ENCODE measurements at regions not wholly inside any gene's neighbourhood (a gene's known extent, or its start where the extent isn't known, plus 50 kb on each side); places are given as distances from the start of the nearest gene placed in this dataset.

DNA sequence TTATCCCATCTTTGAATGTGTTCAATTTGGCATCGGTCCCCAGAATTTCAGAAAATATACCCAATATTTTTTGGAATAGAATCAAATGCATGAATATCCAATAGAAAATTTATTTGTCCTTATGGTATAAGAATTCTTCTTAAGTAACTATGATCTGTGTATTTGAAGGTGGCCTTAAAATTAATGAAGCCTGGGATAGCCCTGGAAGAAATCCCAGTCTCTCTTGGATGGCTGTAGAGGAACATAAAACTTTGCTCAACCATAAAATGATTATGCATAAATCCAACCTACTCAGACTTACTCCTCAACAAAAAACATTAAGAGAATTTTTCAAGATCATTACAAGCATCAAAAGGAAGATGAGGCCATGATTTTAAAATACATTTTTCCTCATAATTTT lies 269.4 kb upstream of the SMIM31 start:
- no peak overlapping the region for H3K4me3 Mint-ChIP-seq
- no peak overlapping the region for H3K27ac Mint-ChIP-seq
- H3K36me3 Mint-ChIP-seq (ENCODE audit: low read depth): no peaks in the 10 kb centered on the region
- H3K27me3 Mint-ChIP-seq (ENCODE audit: low read depth): no peaks in the 10 kb centered on the region
- peaks cover 4% of the 10 kb centered on the region for H3K9me3 Mint-ChIP-seq
- H3K4me1 Mint-ChIP-seq (ENCODE audit: low read depth): no peaks in the 10 kb centered on the region

DNA sequence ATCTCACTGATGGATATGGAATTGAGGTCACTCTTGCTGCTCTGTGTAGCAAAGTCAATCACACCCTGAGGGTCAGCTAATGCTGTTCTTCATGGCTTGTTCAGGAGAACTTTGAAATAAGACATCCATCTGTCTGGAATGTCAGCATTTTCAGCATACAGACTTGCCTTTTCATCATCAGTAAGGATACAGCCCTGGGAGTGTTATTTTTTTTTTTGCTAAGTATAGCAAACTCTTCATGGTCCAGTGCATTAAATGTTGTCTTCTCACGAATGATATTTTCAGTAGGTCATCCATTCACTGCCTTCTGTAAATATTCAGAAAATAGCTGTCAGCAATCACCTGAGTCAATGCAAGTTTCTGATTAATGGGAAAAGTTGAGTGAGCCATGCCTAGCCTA lies 268.8 kb upstream of the SMIM31 start:
- H3K27ac Mint-ChIP-seq: no peak overlapping the region
- H3K9me3 Mint-ChIP-seq: peaks cover 4% of the 10 kb centered on the region
- no peak overlapping the region for H3K4me3 Mint-ChIP-seq
- no peaks in the 10 kb centered on the region for H3K36me3 Mint-ChIP-seq (ENCODE audit: low read depth)
- no peaks in the 10 kb centered on the region for H3K27me3 Mint-ChIP-seq (ENCODE audit: low read depth)
- no peaks in the 10 kb centered on the region for H3K4me1 Mint-ChIP-seq (ENCODE audit: low read depth)

DNA sequence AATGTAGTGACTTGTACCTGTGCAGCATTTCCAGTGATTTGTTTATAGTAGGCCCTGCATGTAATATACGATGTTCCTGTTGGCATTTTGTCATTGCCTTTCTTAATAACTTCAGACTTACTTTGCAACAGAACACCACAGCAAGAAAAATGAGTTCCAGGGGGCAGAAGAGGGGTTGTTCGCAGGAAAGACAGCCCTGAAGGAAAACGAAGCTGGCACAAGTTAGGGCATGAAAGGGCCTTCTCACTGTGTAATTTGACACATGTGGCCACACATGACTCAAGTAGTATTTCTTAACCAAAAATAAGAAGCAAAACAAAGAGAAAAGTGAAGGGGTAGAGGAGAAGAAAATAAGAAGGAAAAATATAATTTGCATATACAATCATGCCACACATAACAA lies 265.8 kb upstream of the SMIM31 start:
- Mint-ChIP-seq H3K27ac (no peak overlapping the region), H3K9me3 (peaks cover 4% of the 10 kb centered on the region), H3K4me1 (ENCODE audit: low read depth) (no peaks in the 10 kb centered on the region), H3K4me3 (no peak overlapping the region), H3K27me3 (ENCODE audit: low read depth) (no peaks in the 10 kb centered on the region), H3K36me3 (ENCODE audit: low read depth) (no peaks in the 10 kb centered on the region)

DNA sequence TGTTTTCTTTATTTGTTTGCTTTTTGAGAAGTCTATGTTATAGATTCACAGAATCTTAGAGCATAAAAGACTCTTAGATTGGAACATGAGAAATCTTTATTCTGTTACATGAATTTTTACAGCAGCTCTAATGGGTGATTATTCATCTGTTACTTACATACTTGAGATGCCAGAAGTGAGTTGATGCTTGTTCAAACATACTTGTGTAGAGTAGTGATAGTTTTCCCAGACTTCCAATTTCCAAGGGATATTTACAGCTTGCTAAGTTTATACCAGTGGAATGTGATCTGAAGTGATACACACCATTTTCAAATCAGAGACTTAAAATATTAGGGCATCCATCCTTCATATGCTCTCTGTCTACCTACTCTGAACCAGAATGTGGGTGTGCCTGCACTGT lies 252.9 kb upstream of the SMIM31 start:
- Mint-ChIP-seq H3K4me1 (ENCODE audit: low read depth) (no peaks in the 10 kb centered on the region), H3K4me3 (no peak overlapping the region), H3K36me3 (ENCODE audit: low read depth) (no peaks in the 10 kb centered on the region), H3K27me3 (ENCODE audit: low read depth) (no peaks in the 10 kb centered on the region), H3K9me3 (no peaks in the 10 kb centered on the region), H3K27ac (no peak overlapping the region)

DNA sequence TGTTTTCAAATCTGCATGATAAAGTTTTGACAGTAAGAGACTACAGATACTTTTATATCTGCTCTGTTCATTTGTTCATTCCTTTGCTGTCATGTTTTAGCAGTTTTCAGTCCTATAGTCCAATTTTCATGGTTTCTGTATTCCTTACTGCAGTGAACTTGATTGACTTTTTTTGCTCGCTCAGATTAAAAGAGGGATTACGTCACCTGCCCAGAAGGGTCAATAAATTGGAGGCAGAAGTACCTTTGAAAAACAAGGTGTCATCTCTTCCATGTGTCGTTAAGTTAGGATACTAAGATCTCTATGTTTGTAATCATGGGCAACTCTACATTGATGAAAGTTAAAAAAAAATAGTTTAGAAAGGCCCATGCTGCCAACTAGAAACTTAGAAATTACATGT lies 250.1 kb upstream of the SMIM31 start:
- H3K4me1 Mint-ChIP-seq (ENCODE audit: low read depth): no peaks in the 10 kb centered on the region
- no peak overlapping the region for H3K27ac Mint-ChIP-seq
- no peaks in the 10 kb centered on the region for H3K9me3 Mint-ChIP-seq
- no peaks in the 10 kb centered on the region for H3K27me3 Mint-ChIP-seq (ENCODE audit: low read depth)
- no peak overlapping the region for H3K4me3 Mint-ChIP-seq
- H3K36me3 Mint-ChIP-seq (ENCODE audit: low read depth): no peaks in the 10 kb centered on the region

DNA sequence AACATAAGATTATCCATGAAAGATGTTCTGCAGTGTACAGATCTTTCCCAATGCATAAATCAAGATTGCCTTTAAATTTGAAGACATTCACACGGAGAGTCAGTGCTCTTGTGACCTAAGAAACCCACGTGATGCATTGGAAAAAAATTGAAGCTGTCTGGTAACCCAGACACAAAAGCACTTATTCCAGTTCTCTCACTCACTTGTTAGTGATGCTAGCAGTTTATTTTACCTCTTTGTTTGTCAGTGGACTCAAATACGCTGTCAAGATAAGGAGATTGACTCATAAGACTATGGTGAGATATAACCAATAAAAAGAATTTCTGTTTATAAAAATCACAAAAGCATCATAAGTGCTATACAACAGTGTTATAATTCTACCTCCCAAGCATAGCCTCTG lies 245.8 kb upstream of the SMIM31 start:
- Mint-ChIP-seq H3K27me3 (ENCODE audit: low read depth) (no peaks in the 10 kb centered on the region), H3K9me3 (no peaks in the 10 kb centered on the region), H3K4me1 (ENCODE audit: low read depth) (no peaks in the 10 kb centered on the region), H3K4me3 (no peak overlapping the region), H3K36me3 (ENCODE audit: low read depth) (no peaks in the 10 kb centered on the region), H3K27ac (no peak overlapping the region)

DNA sequence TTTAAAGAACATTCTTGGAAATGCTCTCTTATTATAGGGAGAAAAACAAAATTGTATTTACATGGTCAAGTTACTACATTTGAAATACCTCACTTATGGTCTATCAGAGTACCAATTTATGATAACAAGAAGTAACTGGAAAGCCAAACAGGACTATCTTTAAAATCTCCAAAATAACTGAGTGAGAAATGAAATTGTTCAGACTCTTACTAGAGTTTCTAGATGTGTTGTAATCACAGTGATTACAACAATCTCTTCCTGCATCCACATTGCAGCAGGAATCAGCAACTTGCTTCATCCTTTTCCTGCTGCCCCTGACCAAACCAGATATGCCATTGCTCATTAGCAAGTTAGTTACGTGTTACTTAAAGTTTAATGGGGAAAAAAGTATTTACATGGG lies 245.2 kb upstream of the SMIM31 start:
- no peaks in the 10 kb centered on the region for H3K4me1 Mint-ChIP-seq (ENCODE audit: low read depth)
- no peak overlapping the region for H3K27ac Mint-ChIP-seq
- H3K27me3 Mint-ChIP-seq (ENCODE audit: low read depth): no peaks in the 10 kb centered on the region
- no peak overlapping the region for H3K4me3 Mint-ChIP-seq
- no peaks in the 10 kb centered on the region for H3K36me3 Mint-ChIP-seq (ENCODE audit: low read depth)
- H3K9me3 Mint-ChIP-seq: no peaks in the 10 kb centered on the region

DNA sequence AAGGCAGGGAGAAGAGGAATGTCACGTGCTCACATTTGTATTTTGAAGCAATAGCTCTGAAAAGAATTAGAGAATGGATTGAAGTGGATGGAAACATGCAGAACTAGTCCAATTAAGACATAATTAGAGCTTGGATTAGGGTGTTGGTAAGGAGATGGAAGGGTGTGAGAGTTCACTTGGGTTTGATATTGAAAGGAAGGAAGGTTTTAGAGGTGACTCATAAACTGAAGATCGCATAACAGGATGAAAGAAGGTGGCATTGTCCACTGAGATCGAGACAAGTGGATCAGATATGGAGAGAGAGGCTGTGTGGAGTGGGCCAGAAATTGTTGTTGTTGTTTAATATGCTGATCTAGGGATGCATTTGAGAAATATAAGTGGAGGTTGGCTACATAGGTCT lies 244.0 kb upstream of the SMIM31 start:
- no peaks in the 10 kb centered on the region for H3K4me1 Mint-ChIP-seq (ENCODE audit: low read depth)
- no peaks in the 10 kb centered on the region for H3K9me3 Mint-ChIP-seq
- no peaks in the 10 kb centered on the region for H3K36me3 Mint-ChIP-seq (ENCODE audit: low read depth)
- H3K27ac Mint-ChIP-seq: no peak overlapping the region
- H3K4me3 Mint-ChIP-seq: no peak overlapping the region
- no peaks in the 10 kb centered on the region for H3K27me3 Mint-ChIP-seq (ENCODE audit: low read depth)

DNA sequence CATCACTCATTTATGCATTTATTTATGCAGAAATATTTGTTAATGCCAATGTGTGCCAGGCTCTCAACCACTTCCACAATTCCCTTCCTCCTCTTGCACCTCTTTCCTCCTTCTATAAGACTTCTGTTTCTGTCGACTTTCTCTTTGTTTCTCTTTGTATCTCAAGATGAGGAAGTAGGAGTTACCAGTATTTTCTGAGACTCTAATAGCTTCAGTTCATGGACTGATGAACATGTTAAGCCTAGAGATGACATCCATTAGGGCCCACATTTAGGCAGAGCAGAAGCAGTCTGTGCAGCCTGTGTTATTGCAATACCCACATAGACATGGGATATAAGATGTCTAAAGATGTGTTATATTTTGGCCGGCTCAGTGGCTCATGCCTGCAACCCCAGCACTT lies 241.8 kb upstream of the SMIM31 start:
- Mint-ChIP-seq H3K4me3 (no peak overlapping the region), H3K4me1 (ENCODE audit: low read depth) (no peaks in the 10 kb centered on the region), H3K9me3 (no peaks in the 10 kb centered on the region), H3K27me3 (ENCODE audit: low read depth) (no peaks in the 10 kb centered on the region), H3K27ac (no peak overlapping the region), H3K36me3 (ENCODE audit: low read depth) (no peaks in the 10 kb centered on the region)

DNA sequence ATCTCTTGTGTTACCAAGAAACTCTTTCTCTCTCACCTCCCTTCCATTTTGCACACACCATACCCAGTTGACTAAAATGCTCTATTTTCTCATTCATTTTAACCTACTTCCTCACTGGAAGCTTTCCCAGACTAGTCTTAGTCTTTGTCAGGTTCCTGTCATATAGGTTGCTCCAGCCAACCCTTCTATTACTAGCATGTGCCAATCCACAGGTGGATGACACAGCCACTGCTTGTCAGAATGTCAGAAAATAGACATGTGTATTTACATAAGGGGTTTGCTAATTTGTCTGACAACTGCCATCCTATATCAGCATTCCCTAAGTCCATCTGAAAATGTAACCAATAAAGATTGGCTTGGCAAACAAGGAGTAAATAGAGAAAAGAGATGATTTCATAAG lies 239.2 kb upstream of the SMIM31 start:
- no peaks in the 10 kb centered on the region for H3K27me3 Mint-ChIP-seq (ENCODE audit: low read depth)
- H3K27ac Mint-ChIP-seq: no peak overlapping the region
- H3K4me3 Mint-ChIP-seq: no peak overlapping the region
- no peaks in the 10 kb centered on the region for H3K4me1 Mint-ChIP-seq (ENCODE audit: low read depth)
- H3K9me3 Mint-ChIP-seq: no peaks in the 10 kb centered on the region
- no peaks in the 10 kb centered on the region for H3K36me3 Mint-ChIP-seq (ENCODE audit: low read depth)

DNA sequence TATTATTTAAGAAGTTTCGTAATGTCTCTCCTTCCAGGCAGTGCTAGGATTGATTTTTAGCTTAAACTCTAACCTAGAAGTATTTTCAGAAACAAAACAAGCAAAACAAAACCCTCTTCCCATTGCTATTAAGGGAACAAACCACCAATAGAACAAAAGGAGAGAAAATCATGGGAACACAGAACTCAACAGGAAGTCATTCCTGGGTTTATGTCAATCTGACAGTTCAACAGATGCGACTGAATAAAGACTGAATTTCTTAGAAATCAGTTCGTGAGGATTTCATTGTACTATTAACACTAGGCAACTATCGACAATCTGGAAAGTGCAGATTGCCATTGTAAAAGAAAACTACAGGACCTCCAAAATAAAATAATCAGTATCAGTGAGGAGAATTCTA lies 229.1 kb upstream of the SMIM31 start:
- Mint-ChIP-seq H3K27me3 (ENCODE audit: low read depth) (no peaks in the 10 kb centered on the region), H3K9me3 (no peaks in the 10 kb centered on the region), H3K36me3 (ENCODE audit: low read depth) (no peaks in the 10 kb centered on the region), H3K4me1 (ENCODE audit: low read depth) (no peaks in the 10 kb centered on the region), H3K27ac (no peak overlapping the region), H3K4me3 (no peak overlapping the region)

DNA sequence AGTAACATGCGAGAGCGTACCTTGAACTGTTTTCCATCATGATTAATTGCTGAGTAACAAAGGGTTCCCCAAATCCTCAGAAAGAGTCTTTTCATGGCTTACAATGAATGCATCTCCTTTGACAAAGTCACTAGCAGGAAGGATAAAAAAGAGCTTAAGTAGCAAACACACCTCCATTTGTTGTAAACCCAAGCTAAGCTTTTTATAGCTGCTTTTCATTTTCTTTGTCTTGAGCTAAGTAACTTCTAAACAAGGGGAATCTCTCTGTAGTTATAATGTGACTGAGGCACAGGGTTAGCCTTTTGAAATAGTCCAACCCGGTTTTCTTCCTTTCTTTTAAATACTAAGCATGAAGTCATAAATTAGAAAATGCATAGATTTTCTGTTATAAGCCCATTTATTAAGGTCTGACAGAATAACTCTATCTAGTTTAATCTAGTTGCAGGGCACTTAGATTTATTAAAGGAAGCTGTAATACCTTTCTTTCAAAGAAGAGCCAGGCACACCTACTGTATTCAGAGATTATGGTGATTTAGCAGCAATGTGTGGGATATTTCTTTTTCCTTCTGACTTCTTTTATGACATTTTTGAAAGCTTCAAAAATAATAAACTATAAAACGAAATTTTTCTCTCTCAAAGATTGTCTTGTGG lies 226.9 kb upstream of the SMIM31 start:
- H3K36me3 Mint-ChIP-seq (ENCODE audit: low read depth): no peaks in the 10 kb centered on the region

DNA sequence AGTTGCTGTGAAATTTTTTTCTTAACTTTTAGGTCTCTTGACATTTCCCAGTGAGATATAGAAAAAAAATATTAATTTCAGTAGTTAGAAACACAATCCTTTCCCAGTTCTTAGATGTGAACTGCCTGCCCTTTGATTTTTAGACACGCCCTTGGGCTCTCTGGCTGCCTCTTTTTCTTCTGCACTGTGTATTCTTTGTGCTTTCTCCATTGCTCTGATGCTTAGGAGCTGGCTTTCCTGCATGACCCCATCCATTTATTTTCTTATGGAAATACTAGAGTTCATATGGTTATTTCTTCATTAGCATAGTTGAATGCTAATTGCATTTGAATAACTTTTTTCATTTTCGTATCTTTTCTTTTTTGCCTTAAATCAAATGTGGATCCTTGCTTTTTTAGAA lies 224.9 kb upstream of the SMIM31 start:
- no peaks in the 10 kb centered on the region for H3K36me3 Mint-ChIP-seq (ENCODE audit: low read depth)
- no peak overlapping the region for H3K4me3 Mint-ChIP-seq
- H3K9me3 Mint-ChIP-seq: no peaks in the 10 kb centered on the region
- H3K4me1 Mint-ChIP-seq (ENCODE audit: low read depth): no peaks in the 10 kb centered on the region
- H3K27ac Mint-ChIP-seq: no peak overlapping the region
- H3K27me3 Mint-ChIP-seq (ENCODE audit: low read depth): no peaks in the 10 kb centered on the region

More for the DNA sequence above, 226.9 kb upstream of the SMIM31 start:
- Mint-ChIP-seq H3K4me3 (no peak overlapping the region), H3K27ac (no peak overlapping the region), H3K4me1 (ENCODE audit: low read depth) (no peaks in the 10 kb centered on the region), H3K27me3 (ENCODE audit: low read depth) (no peaks in the 10 kb centered on the region), H3K9me3 (no peaks in the 10 kb centered on the region)

DNA sequence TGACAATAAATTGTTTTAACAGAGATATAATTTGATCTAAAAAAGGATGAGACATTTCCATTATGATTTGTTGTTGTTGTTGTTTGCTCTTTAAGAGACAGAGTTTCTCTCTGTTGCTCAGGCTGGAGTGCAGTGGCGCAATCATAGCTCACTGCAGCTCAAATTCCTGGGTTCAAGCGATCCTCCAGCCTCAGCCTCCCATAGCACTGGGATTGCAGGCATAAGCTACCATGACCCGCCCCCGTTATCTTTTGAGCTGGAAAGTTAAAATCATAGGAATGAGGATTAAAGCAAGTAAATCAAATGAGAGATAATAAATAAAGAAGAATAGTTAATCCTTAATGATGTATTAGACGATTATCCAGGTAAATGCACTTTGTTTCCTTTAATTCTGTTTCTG lies 224.4 kb upstream of the SMIM31 start:
- no peaks in the 10 kb centered on the region for H3K9me3 Mint-ChIP-seq
- H3K4me1 Mint-ChIP-seq (ENCODE audit: low read depth): no peaks in the 10 kb centered on the region
- no peak overlapping the region for H3K27ac Mint-ChIP-seq
- no peaks in the 10 kb centered on the region for H3K27me3 Mint-ChIP-seq (ENCODE audit: low read depth)
- H3K36me3 Mint-ChIP-seq (ENCODE audit: low read depth): no peaks in the 10 kb centered on the region
- no peak overlapping the region for H3K4me3 Mint-ChIP-seq

DNA sequence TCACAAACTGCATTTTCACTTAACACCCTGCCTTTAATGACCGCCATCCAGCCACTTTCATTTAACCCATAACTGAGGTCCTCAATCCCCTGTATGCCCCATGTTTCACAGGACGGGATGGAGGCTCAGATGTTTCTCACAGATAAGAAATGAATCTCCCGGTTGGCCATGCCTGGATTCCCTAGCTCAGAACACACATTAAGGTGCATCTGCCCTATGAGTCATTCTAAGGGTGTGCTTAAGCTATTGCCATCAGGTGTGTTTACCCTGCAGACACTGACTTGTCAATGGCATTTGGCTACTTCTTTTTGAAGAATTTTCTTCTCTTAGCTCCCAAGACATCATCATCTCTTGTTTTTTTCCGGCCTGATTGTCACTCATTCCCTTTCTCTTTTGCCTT lies 222.6 kb upstream of the SMIM31 start:
- no peaks in the 10 kb centered on the region for H3K9me3 Mint-ChIP-seq
- H3K27ac Mint-ChIP-seq: no peak overlapping the region
- no peak overlapping the region for H3K4me3 Mint-ChIP-seq
- H3K27me3 Mint-ChIP-seq (ENCODE audit: low read depth): no peaks in the 10 kb centered on the region
- no peaks in the 10 kb centered on the region for H3K4me1 Mint-ChIP-seq (ENCODE audit: low read depth)
- no peaks in the 10 kb centered on the region for H3K36me3 Mint-ChIP-seq (ENCODE audit: low read depth)

DNA sequence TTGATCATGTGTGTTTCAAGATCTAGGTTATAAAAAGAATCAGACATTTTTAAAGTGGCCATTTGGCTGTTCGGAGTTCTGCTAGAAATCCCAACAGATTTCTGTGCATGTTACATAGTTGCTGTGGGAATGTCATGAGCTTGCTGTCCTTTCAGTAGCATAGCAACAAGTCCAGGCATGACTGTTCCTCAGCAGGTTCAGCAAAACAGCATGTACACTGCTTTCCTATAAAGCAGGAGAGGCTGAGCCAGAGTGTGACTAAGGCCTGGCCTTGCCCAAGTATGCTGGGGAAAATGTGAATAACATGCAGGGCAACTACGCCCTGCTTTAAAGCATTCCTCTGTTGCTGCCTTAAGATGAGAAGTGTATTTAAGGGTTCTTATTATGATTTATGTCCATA lies 217.1 kb upstream of the SMIM31 start:
- Mint-ChIP-seq H3K27ac (no peak overlapping the region), H3K4me3 (no peak overlapping the region), H3K27me3 (ENCODE audit: low read depth) (no peaks in the 10 kb centered on the region), H3K4me1 (ENCODE audit: low read depth) (no peaks in the 10 kb centered on the region), H3K36me3 (ENCODE audit: low read depth) (no peaks in the 10 kb centered on the region), H3K9me3 (no peaks in the 10 kb centered on the region)
